ENCODE measurements at regions not wholly inside any gene's neighbourhood (a gene's known extent, or its start where the extent isn't known, plus 50 kb on each side); places are given as distances from the start of the nearest gene placed in this dataset.

DNA sequence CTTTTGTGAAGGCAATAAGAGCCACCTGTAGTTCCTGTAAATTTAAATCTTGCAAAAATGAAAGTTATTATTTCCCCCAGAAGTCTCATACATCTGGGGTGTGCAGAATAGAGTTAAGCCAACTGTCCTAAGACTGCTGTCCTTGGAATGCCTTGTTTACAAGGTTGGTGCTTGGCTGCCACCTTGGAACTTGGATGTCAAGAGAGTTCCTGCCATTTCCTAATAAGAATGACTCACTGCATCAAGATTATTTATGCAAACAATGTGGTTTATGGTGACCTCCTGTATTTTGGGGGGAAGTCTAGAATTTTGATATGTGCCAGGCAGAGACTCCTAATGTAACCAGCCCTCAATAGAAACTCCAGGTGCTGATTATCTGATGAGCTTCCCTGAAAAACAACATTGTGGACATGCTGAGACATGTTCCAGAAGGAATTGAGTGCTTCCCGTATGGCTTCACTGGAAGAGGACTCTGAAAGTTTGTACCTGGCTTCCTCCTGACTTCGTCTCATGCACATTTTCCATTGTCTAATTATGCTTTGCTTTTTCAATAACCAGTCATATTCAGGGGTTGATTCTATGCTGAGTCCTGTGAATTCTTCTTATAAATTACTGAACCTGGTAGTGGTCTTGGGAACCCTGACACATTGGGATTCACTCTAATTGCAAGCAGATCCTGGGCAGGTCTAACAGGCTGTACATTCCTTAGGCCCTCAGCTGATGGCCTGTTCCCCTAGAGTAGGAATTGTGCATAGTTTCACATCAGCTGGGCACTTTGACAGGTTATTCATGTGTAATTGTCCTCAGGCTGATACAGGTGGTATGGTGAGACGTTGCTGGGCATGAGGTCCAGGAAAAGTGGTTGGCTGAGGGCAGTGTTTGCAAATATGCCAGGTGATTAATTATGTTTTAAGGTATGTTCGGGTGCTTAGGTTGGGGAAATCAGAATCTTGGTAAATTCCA lies 1370.7 kb upstream of the TMEM132C start:
- no peak for TF ChIP-seq CTCF (IDR thresholded peaks at IDR 0.05; ENCODE audit: unreplicated experiment)
- H3K36me3 Mint-ChIP-seq (ENCODE audit: insufficient read depth), result no peaks in the 10 kb centered on the region
- H3K27me3 Mint-ChIP-seq, result peaks cover 7% of the 10 kb centered on the region
- peaks cover 11% of the 10 kb centered on the region for H3K9me3 Mint-ChIP-seq (ENCODE audit: low read depth)
- no peak overlapping the region for H3K27ac Mint-ChIP-seq
- peaks cover 10% of the 10 kb centered on the region for H3K4me1 Mint-ChIP-seq (ENCODE audit: low read depth)
- no peak for DNase-seq (ENCODE audit: low spot score, unreplicated experiment)
- no peak overlapping the region for H3K4me3 Mint-ChIP-seq (ENCODE audit: low read depth)

- Mint-ChIP-seq H3K9me3 (ENCODE audit: low read depth) (peaks cover 7% of the 10 kb centered on the region), H3K27ac (no peak overlapping the region), H3K36me3 (ENCODE audit: insufficient read depth) (no peaks in the 10 kb centered on the region)
These were observed 1369.9 kb upstream of the TMEM132C start for GRCh38 chr12:126897102-126897501.

GRCh38 chr12:126897778-126898177 lies 1369.2 kb upstream of the TMEM132C start:
- no peak overlapping the region for H3K4me3 Mint-ChIP-seq (ENCODE audit: low read depth)
- peaks cover 7% of the 10 kb centered on the region for H3K27me3 Mint-ChIP-seq
- no peak overlapping the region for H3K27ac Mint-ChIP-seq
- H3K4me1 Mint-ChIP-seq (ENCODE audit: low read depth), result peaks cover 11% of the 10 kb centered on the region
- TF ChIP-seq CTCF (IDR thresholded peaks at IDR 0.05; ENCODE audit: unreplicated experiment), result no peak
- H3K9me3 Mint-ChIP-seq (ENCODE audit: low read depth), result peaks cover 7% of the 10 kb centered on the region
- H3K36me3 Mint-ChIP-seq (ENCODE audit: insufficient read depth), result no peaks in the 10 kb centered on the region
- DNase-seq (ENCODE audit: low spot score, unreplicated experiment), result no peak

More at GRCh38 chr12:126897102-126897501, 1369.9 kb upstream of the TMEM132C start:
- H3K27me3 Mint-ChIP-seq, result peaks cover 7% of the 10 kb centered on the region
- peaks cover 11% of the 10 kb centered on the region for H3K4me1 Mint-ChIP-seq (ENCODE audit: low read depth)
- DNase-seq (ENCODE audit: low spot score, unreplicated experiment), result no peak
- TF ChIP-seq CTCF (IDR thresholded peaks at IDR 0.05; ENCODE audit: unreplicated experiment), result no peak
- H3K4me3 Mint-ChIP-seq (ENCODE audit: low read depth), result no peak overlapping the region

GRCh38 chr12:126898562-126898961 lies 1368.4 kb upstream of the TMEM132C start:
- DNase-seq (ENCODE audit: low spot score, unreplicated experiment), result no peak
- H3K9me3 Mint-ChIP-seq (ENCODE audit: low read depth), result peaks cover 7% of the 10 kb centered on the region
- H3K36me3 Mint-ChIP-seq (ENCODE audit: insufficient read depth), result no peaks in the 10 kb centered on the region
- no peak for TF ChIP-seq CTCF (IDR thresholded peaks at IDR 0.05; ENCODE audit: unreplicated experiment)
- peaks cover 7% of the 10 kb centered on the region for H3K27me3 Mint-ChIP-seq
- H3K27ac Mint-ChIP-seq, result no peak overlapping the region
- H3K4me3 Mint-ChIP-seq (ENCODE audit: low read depth), result no peak overlapping the region
- peaks cover 11% of the 10 kb centered on the region for H3K4me1 Mint-ChIP-seq (ENCODE audit: low read depth)

DNA sequence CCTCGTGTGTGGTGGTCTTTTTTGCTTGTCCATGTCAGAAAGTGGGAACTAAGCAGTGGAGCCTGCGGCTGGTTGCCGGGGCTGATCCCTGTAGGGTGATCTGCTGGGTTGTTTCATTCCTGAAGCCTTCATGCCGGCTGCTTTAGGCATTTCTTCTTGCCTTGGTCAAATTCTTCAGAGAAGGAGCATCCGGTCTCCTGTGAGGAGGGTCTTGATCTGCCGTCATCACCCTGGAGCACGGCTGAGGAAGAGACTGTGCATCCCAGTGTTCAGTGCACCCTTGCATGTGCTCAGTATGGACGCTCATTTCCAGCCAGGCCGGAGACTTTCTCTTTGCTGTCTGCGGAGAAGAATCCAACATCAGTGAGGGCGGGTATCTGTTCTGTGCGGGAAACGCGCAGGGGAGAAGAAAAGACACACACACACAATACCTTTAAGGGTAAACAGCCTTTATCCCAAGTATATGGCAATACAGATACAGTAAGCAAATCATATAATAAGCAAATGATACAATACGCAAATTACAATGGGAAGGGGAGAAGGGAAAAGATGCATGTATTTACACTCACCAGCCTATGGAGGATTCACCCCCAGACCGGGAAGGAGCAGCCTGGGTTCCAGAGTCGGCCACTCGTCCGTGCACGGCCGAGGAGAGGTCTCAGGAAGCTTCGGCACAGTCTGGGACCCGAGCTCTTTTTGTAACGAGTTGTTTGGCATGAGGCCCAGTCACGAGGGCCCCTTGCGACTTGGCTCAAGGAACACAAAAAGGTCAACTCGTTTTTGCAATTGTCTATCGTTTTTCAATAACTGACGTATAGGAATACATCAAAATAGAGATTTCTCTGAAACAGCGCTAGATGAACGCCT lies 1366.8 kb upstream of the TMEM132C start:
- Mint-ChIP-seq H3K36me3 (ENCODE audit: insufficient read depth) (no peaks in the 10 kb centered on the region), H3K27me3 (peaks cover 7% of the 10 kb centered on the region), H3K4me3 (ENCODE audit: low read depth) (no peak overlapping the region), H3K27ac (no peak overlapping the region), H3K4me1 (ENCODE audit: low read depth) (peaks cover 10% of the 10 kb centered on the region), H3K9me3 (ENCODE audit: low read depth) (peaks cover 3% of the 10 kb centered on the region)
- TF ChIP-seq CTCF (IDR thresholded peaks at IDR 0.05; ENCODE audit: unreplicated experiment), result no peak
- DNase-seq (ENCODE audit: low spot score, unreplicated experiment), result no peak

All from progenitor cell of endocrine pancreas (in vitro differentiated cells).